Activated CD8-positive, alpha-beta T cell treated with anti-CD3 and anti-CD28 coated beads for 36 hours (primary cell): ENCODE measurements at regions not wholly inside any gene's neighbourhood (a gene's known extent, or its start where the extent isn't known, plus 50 kb on each side); places are given as distances from the start of the nearest gene placed in this dataset.

Experiments used
- ATAC-seq: fragments of 200-7000 bp; cut with Tn5 transposase; one replicate; pipeline ENCODE4 v1.10.0; 2021; ENCODE audit warnings: mild to moderate bottlenecking, moderate library complexity
- CTCF ChIA-PET: fragments of 350-600 bp; sonication (Branson Sonifier 250); formaldehyde crosslinking; loops from one replicate; lab custom pipeline; 2021; ENCODE audit warnings: antibody characterized with exemption; lab: Charles Lee
- POLR2A ChIA-PET: fragments of 350-600 bp; sonication (Branson Sonifier 250); formaldehyde crosslinking; loops from one replicate; lab custom pipeline; 2021; ENCODE audit warnings: antibody characterized with exemption; lab: Charles Lee
- DNase-seq: peaks from one replicate; pipeline ENCODE4 v3.0.0-alpha.2; 2020
- H3K27ac Mint-ChIP-seq: one replicate; pipeline ENCODE4 v1.8.0; 2021; ENCODE audit warnings: mild to moderate bottlenecking, mixed read lengths
- H3K27me3 Mint-ChIP-seq: one replicate; pipeline ENCODE4 v1.8.0; 2021; ENCODE audit warnings: mixed read lengths
- H3K36me3 Mint-ChIP-seq: one replicate; pipeline ENCODE4 v1.8.0; 2021; ENCODE audit warnings: low read depth, mixed read lengths
- H3K4me1 Mint-ChIP-seq: one replicate; pipeline ENCODE4 v1.8.0; 2021; ENCODE audit warnings: low read depth, mixed read lengths
- H3K4me3 Mint-ChIP-seq: one replicate; pipeline ENCODE4 v1.8.0; 2021; ENCODE audit warnings: mild to moderate bottlenecking, moderate library complexity, mixed read lengths
- H3K9me3 Mint-ChIP-seq: one replicate; pipeline ENCODE4 v1.8.0; 2021; ENCODE audit warnings: mixed read lengths
- intact Hi-C: fragments of 100-400 bp; cut with micrococcal nuclease; formaldehyde crosslinking; loops from one replicate; pipeline ENCODE4 v1.10.0; 2022
- TF ChIP-seq, protein P1 (sequence below): fragments of 200-600 bp; IDR thresholded peaks from one replicate; pipeline ENCODE4 v1.8.0; 2022; ENCODE audit warnings: antibody characterized with exemption, mild to moderate bottlenecking

DNA sequence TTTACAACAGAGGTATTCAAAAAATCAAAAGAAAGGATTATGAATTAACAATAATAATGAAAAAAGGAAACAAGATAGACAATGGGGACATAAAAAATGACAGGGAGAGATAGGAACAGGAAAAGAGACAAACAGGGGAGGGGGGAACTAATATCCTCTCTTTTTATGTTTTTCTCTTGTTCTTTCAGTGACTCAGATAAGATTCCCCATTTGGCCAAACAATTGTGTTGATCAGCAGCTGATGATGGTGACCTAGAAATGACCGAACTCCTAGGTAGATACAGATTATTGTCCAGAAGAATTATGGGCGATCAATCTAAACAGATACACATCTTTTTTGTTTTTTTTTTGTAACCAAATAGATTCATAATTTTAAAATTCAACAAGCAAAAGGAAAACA, 1277.2 kb upstream of the FLRT2 start:
- no peak overlapping the region for H3K4me3 Mint-ChIP-seq
- no peaks in the 10 kb centered on the region for H3K36me3 Mint-ChIP-seq
- H3K27me3 Mint-ChIP-seq = no peaks in the 10 kb centered on the region
- TF ChIP-seq, protein P1, sequence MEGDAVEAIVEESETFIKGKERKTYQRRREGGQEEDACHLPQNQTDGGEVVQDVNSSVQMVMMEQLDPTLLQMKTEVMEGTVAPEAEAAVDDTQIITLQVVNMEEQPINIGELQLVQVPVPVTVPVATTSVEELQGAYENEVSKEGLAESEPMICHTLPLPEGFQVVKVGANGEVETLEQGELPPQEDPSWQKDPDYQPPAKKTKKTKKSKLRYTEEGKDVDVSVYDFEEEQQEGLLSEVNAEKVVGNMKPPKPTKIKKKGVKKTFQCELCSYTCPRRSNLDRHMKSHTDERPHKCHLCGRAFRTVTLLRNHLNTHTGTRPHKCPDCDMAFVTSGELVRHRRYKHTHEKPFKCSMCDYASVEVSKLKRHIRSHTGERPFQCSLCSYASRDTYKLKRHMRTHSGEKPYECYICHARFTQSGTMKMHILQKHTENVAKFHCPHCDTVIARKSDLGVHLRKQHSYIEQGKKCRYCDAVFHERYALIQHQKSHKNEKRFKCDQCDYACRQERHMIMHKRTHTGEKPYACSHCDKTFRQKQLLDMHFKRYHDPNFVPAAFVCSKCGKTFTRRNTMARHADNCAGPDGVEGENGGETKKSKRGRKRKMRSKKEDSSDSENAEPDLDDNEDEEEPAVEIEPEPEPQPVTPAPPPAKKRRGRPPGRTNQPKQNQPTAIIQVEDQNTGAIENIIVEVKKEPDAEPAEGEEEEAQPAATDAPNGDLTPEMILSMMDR = no peak
- no peak for ATAC-seq
- POLR2A ChIA-PET = no interaction called here
- H3K4me1 Mint-ChIP-seq = no peaks in the 10 kb centered on the region
- peaks cover 4% of the 10 kb centered on the region for H3K9me3 Mint-ChIP-seq
- no peak overlapping the region for H3K27ac Mint-ChIP-seq
- CTCF ChIA-PET = interaction anchor here (1.3 kb wide), 1 partner anchor 19 kb away, joined by 3 read pairs; no protein-coding TSS in a partner anchor
- no peak for DNase-seq
- intact Hi-C loops = no loop called here

DNA sequence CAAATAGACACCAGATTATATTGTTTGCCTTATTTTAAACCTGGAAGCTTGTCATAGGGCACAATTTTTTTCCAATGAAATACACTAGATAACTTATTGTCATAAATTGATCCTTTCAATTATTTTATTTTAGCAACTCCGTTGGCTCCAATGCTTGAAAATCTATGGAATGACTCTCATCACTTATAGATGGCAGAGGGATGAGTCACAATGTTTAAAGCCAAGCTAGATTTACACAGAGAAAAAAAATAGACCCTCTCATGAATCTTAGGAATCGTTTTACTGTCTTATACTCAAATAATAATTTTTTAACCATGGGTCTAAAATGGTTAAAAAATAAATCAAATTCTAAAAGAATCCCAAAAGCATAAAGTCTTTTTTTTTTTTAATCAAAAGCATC, 1276.6 kb upstream of the FLRT2 start:
- no peaks in the 10 kb centered on the region for H3K4me1 Mint-ChIP-seq
- H3K27me3 Mint-ChIP-seq = no peaks in the 10 kb centered on the region
- intact Hi-C loops = no loop called here
- no peak overlapping the region for H3K27ac Mint-ChIP-seq
- ATAC-seq = no peak
- ChIA-PET CTCF (interaction anchor here (1.3 kb wide), 1 partner anchor 19 kb away, joined by 3 read pairs; no protein-coding TSS in a partner anchor), POLR2A (no interaction called here)
- no peaks in the 10 kb centered on the region for H3K36me3 Mint-ChIP-seq
- peaks cover 4% of the 10 kb centered on the region for H3K9me3 Mint-ChIP-seq
- TF ChIP-seq, protein P1 = no peak
- no peak for DNase-seq
- no peak overlapping the region for H3K4me3 Mint-ChIP-seq

- Mint-ChIP-seq H3K4me1 (no peaks in the 10 kb centered on the region), H3K27me3 (no peaks in the 10 kb centered on the region), H3K27ac (no peak overlapping the region), H3K9me3 (peaks cover 4% of the 10 kb centered on the region), H3K36me3 (no peaks in the 10 kb centered on the region), H3K4me3 (no peak overlapping the region)
- ChIA-PET CTCF (no interaction called here), POLR2A (no interaction called here)
- TF ChIP-seq, protein P1 = no peak
- DNase-seq (no peak), ATAC-seq (no peak)
- intact Hi-C loops = no loop called here
Measured at GRCh38 chr14:84254290-84254689, 1275.7 kb upstream of the FLRT2 start.

DNA sequence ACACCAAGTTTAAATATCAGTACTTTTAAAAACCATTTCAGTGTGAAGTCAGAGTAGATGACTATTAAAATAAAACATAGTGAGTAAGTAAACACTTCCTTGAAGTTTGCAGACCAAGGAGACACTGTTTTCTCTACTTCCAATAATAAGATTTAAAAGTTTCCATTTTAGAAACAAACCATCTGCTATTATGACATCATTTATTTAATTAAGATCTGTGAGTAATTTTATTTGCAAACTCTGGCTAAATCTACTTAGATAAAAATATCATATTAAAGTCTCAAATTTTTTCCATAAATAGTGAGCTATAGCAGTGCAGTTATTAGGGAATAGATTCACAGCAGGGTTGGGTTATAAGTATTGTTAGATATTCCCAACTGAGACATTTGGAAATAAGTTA, 1267.0 kb upstream of the FLRT2 start:
- no peak for DNase-seq
- ChIA-PET POLR2A (no interaction called here), CTCF (no interaction called here)
- no peaks in the 10 kb centered on the region for H3K4me1 Mint-ChIP-seq
- no peaks in the 10 kb centered on the region for H3K27me3 Mint-ChIP-seq
- peaks cover 16% of the 10 kb centered on the region for H3K9me3 Mint-ChIP-seq
- no peak overlapping the region for H3K27ac Mint-ChIP-seq
- TF ChIP-seq, protein P1 = no peak
- H3K36me3 Mint-ChIP-seq = no peaks in the 10 kb centered on the region
- ATAC-seq = no peak
- no peak overlapping the region for H3K4me3 Mint-ChIP-seq
- intact Hi-C loops = no loop called here

DNA sequence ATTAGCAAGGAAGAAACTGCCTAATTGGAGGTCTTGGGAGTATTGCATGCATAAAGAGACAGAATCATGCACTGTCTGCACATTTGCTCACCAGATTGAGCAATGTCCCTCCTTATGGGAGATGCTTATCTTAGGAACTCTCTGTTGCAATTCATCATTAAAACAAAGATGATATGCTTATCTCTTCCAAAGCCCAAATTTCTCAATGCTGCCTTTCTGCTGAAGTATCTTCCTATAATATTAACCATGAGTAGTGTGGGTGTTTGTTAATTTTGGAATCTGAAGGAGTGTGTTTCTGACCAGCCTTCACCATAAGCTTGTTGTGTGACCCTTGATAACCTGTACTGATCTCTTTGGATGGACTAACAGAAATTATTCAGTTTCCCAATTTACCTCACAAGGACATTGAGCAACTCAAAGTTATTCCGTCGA, 1257.6 kb upstream of the FLRT2 start:
- DNase-seq (no peak), ATAC-seq (no peak)
- no peaks in the 10 kb centered on the region for H3K27me3 Mint-ChIP-seq
- peaks cover 7% of the 10 kb centered on the region for H3K9me3 Mint-ChIP-seq
- ChIA-PET POLR2A (no interaction called here), CTCF (no interaction called here)
- no peaks in the 10 kb centered on the region for H3K36me3 Mint-ChIP-seq
- TF ChIP-seq, protein P1 = no peak
- intact Hi-C loops = no loop called here
- no peak overlapping the region for H3K27ac Mint-ChIP-seq
- no peak overlapping the region for H3K4me3 Mint-ChIP-seq
- no peaks in the 10 kb centered on the region for H3K4me1 Mint-ChIP-seq
